ENCODE measurements at regions not wholly inside any gene's neighbourhood (a gene's known extent, or its start where the extent isn't known, plus 50 kb on each side); places are given as distances from the start of the nearest gene placed in this dataset.

DNA sequence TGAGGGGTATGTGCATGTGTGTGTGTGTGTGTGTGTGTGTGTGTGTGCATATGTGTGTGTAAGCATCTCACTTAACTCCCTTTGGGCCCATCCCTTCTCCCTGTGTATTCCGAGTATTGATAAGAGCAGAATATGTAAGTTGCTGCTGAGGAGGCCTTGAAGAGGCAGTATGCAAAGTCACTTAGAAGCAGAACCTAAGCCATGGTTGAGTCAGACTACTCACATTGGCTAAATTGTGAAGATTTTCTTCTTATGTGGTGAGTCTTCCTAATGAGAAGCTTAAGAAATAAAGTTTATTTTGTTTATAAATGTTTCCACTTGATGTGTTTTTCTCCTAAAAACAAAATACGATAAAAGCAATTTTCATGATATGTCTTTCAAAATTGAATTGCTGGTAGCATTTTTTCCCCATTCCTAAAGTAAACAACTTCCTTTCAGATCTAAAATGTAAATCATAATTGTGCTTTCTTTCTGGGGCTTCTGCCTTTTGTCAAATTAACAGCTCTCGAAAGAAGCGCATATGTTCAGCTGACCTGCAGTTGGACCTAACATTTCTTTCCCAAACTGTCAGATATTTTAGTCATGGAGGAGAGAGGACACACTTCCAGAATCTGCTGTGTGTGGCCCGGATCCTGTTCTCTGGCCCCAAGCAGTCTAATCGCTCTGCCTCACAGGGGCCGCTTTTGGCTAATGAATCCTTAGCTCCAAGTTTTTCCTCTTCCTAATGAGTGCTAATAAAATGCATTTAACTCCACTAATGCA is 284.0 kb downstream of the DUSP10 start:
- TF ChIP-seq, protein P1, sequence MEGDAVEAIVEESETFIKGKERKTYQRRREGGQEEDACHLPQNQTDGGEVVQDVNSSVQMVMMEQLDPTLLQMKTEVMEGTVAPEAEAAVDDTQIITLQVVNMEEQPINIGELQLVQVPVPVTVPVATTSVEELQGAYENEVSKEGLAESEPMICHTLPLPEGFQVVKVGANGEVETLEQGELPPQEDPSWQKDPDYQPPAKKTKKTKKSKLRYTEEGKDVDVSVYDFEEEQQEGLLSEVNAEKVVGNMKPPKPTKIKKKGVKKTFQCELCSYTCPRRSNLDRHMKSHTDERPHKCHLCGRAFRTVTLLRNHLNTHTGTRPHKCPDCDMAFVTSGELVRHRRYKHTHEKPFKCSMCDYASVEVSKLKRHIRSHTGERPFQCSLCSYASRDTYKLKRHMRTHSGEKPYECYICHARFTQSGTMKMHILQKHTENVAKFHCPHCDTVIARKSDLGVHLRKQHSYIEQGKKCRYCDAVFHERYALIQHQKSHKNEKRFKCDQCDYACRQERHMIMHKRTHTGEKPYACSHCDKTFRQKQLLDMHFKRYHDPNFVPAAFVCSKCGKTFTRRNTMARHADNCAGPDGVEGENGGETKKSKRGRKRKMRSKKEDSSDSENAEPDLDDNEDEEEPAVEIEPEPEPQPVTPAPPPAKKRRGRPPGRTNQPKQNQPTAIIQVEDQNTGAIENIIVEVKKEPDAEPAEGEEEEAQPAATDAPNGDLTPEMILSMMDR (IDR thresholded peaks at IDR 0.05; ENCODE audit: poor library complexity, severe bottlenecking): no peak
- Histone ChIP-seq H3K36me3 (ENCODE audit: low read depth) (no peaks in the 10 kb centered on the region), H3K4me3 (ENCODE audit: severe bottlenecking) (no peak overlapping the region), H3K27me3 (ENCODE audit: insufficient read depth, poor library complexity, severe bottlenecking) (no peaks in the 10 kb centered on the region), H3K9me3 (ENCODE audit: severe bottlenecking) (no peaks in the 10 kb centered on the region), H3K4me1 (ENCODE audit: insufficient read depth, poor library complexity, severe bottlenecking) (peaks cover 10% of the 10 kb centered on the region), H3K27ac (ENCODE audit: poor library complexity, severe bottlenecking) (no peak overlapping the region)
- DNase-seq (ENCODE audit: low spot score) (no peak), ATAC-seq (ENCODE audit: low read depth) (no peak)

DNA sequence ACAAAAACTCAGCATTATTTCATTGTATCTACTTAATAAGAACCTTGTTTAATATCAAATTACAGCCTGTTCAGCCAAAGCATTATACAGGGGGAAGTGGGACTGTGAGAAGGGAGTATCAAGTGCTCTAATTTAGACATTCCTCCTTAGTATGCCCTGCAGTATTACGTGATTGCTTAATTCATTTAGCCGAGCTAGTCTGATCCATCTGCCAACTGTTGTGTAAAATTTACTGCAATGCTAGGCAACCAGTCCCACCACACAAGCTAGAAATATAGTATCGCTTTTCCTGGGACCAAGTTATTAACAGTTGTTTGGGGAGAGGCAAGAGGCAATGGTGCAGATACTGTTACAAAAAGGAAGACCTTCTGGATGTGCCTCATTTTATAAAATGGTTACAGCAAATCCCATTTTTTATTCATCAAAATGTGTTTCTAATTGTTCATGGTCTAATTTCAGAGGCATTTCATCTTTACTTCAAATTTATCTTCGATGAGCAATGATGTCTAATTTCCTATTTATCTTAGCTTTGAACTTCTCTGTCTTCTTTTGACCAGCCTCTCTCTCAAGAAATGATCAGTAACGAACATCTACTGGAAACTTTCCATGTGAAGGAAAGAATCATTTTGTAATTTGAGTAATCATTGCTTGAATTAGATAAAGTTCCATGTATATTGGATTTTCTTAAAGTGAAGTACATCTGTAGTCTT is 283.3 kb downstream of the DUSP10 start:
- DNase-seq (ENCODE audit: low spot score): no peak
- Histone ChIP-seq H3K36me3 (ENCODE audit: low read depth) (no peaks in the 10 kb centered on the region), H3K27ac (ENCODE audit: poor library complexity, severe bottlenecking) (no peak overlapping the region), H3K9me3 (ENCODE audit: severe bottlenecking) (no peaks in the 10 kb centered on the region), H3K4me3 (ENCODE audit: severe bottlenecking) (no peak overlapping the region), H3K27me3 (ENCODE audit: insufficient read depth, poor library complexity, severe bottlenecking) (no peaks in the 10 kb centered on the region), H3K4me1 (ENCODE audit: insufficient read depth, poor library complexity, severe bottlenecking) (peaks cover 10% of the 10 kb centered on the region)
- ATAC-seq (ENCODE audit: low read depth): no peak
- TF ChIP-seq, protein P1 (IDR thresholded peaks at IDR 0.05; ENCODE audit: poor library complexity, severe bottlenecking): no peak

DNA sequence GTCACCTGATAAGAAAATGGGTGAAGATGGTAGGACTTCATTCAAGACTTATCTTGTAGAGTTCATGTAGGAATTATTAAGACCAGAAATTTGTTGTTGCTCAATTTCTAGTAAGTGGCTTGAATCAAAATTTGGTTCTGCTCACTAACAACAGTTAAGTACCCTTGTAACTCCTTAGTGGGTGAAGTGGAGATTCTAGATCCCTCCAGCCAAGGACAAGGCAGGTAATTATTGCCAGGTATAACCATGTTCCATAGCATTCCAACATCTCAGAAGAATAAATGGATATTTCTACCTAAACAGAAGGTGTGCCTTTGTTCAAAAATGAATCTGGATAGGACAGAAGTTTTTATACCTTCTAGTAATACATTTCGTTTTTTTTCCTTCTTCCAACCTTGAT is 282.3 kb downstream of the DUSP10 start:
- DNase-seq (ENCODE audit: low spot score) (no peak), ATAC-seq (ENCODE audit: low read depth) (no peak)
- Histone ChIP-seq H3K36me3 (ENCODE audit: low read depth) (no peaks in the 10 kb centered on the region), H3K27me3 (ENCODE audit: insufficient read depth, poor library complexity, severe bottlenecking) (no peaks in the 10 kb centered on the region), H3K27ac (ENCODE audit: poor library complexity, severe bottlenecking) (no peak overlapping the region), H3K4me1 (ENCODE audit: insufficient read depth, poor library complexity, severe bottlenecking) (peaks cover 10% of the 10 kb centered on the region), H3K9me3 (ENCODE audit: severe bottlenecking) (no peaks in the 10 kb centered on the region), H3K4me3 (ENCODE audit: severe bottlenecking) (no peak overlapping the region)
- TF ChIP-seq, protein P1 (IDR thresholded peaks at IDR 0.05; ENCODE audit: poor library complexity, severe bottlenecking): no peak

DNA sequence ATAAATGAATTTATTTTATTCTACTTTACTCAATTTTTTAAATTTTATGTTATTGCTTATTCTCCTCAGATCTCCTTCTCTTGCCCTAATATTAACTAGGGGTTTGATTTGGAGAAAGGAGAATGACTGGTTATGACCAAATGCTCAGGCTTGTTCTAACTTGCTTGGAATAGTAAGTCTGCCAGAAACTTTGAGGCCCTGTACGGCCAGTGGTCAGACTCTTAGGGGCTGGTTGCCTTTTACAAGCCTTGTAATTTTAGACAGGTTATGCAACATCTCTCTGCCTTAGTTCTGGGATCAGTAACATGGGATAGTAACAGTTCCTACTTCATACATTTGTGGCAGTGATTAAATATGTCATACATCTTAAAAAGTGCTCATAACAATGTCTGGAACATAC is 279.5 kb downstream of the DUSP10 start:
- peak; percentile 92 for ATAC-seq (ENCODE audit: low read depth)

More for the DNA sequence above, 279.5 kb downstream of the DUSP10 start:
- TF ChIP-seq, protein P1 (IDR thresholded peaks at IDR 0.05; ENCODE audit: poor library complexity, severe bottlenecking): no peak
- Histone ChIP-seq H3K4me1 (ENCODE audit: insufficient read depth, poor library complexity, severe bottlenecking) (peaks cover 10% of the 10 kb centered on the region), H3K4me3 (ENCODE audit: severe bottlenecking) (no peak overlapping the region), H3K27ac (ENCODE audit: poor library complexity, severe bottlenecking) (peak overlapping the region; percentile 25), H3K9me3 (ENCODE audit: severe bottlenecking) (no peaks in the 10 kb centered on the region), H3K36me3 (ENCODE audit: low read depth) (no peaks in the 10 kb centered on the region), H3K27me3 (ENCODE audit: insufficient read depth, poor library complexity, severe bottlenecking) (no peaks in the 10 kb centered on the region)
- no peak for DNase-seq (ENCODE audit: low spot score)

Measured in RWPE2 (cell line).